Testis (tissue), 2 donors: ENCODE measurements at regions not wholly inside any gene's neighbourhood (a gene's known extent, or its start where the extent isn't known, plus 50 kb on each side); places are given as distances from the start of the nearest gene placed in this dataset.
"Not testable (repeated sequence)": the region's sequence is repeated elsewhere in the genome, so short reads cannot be mapped to it uniquely, and the experiment has no call there.

Source experiments
- DNase-seq: peaks from one replicate; pipeline ENCODE4 v3.0.0-alpha.2; 2019
- H3K27ac ChIP-seq, 2 donors: fragments of 200-600 bp; sonication (generic); one replicate each; pipeline ENCODE4 v1.5.1; 2019
- H3K27me3 ChIP-seq: fragments of 200-600 bp; sonication (generic); one replicate; pipeline ENCODE4 v1.5.1; 2019
- H3K36me3 ChIP-seq: fragments of 200-600 bp; sonication (generic); one replicate; pipeline ENCODE4 v1.5.1; 2017; ENCODE audit warnings: low read depth; ENCODE audit errors: missing control alignments
- H3K4me1 ChIP-seq: fragments of 200-600 bp; sonication (generic); one replicate; pipeline ENCODE4 v1.5.1; 2019
- H3K4me3 ChIP-seq, 2 donors: fragments of 200-600 bp; sonication (generic); one replicate each; pipeline ENCODE4 v1.5.1; 2017 to 2019
- H3K9me3 ChIP-seq: fragments of 200-600 bp; sonication (generic); one replicate; pipeline ENCODE4 v1.5.1; 2017
- POLR2A ChIP-seq: fragments of 450-650 bp; IDR thresholded peaks from one replicate; pipeline ENCODE4 v1.6.1; 2017; ENCODE audit warnings: antibody characterized with exemption, mild to moderate bottlenecking, moderate library complexity
- WGBS, 2 donors: methylation state at CpG; one replicate each; pipeline ENCODE4 v1.1.5; 2018; 5-methylcytosine and 5-hydroxymethylcytosine counted together
- intact Hi-C: fragments of 100-400 bp; cut with DNase I; formaldehyde crosslinking; loops from one replicate; pipeline ENCODE4 v1.15.1; 2023; ENCODE audit warnings: low total_unique reads
- TF ChIP-seq, protein P1 (sequence below), 3 experiments: fragments of 450-650 bp in 2 of 3; fragments of 200-600 bp in 1 of 3; sonication (generic) in 1 of 3; IDR thresholded peaks; one replicate each; pipeline ENCODE4 v1.5.1; 2016 to 2019; ENCODE audit warnings: antibody characterized with exemption in 3 of 3, mild to moderate bottlenecking in 2 of 3, moderate library complexity in 1 of 3

DNA sequence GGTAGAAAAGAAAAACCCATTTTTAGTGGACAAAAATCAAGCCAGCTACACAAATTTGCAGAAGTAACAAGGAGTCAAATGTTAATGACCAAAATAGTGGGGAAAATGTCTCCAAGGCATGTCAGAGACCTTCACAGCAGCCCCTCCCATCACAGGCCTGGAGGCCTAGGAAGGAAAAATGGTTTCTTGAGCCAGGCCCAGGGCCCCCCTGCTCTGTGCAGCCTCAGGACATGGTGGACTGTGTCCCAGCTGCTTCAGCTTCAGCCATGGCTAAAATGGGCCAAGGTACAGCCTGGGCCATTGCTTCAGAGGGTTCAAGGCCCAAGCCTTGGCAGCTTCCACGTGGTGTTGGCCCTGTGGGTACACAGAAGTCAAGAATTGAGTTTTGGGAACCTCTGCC is 82.5 kb upstream of the CLVS2 start:
- TF ChIP-seq POLR2A, result no peak
- TF ChIP-seq, protein P1, sequence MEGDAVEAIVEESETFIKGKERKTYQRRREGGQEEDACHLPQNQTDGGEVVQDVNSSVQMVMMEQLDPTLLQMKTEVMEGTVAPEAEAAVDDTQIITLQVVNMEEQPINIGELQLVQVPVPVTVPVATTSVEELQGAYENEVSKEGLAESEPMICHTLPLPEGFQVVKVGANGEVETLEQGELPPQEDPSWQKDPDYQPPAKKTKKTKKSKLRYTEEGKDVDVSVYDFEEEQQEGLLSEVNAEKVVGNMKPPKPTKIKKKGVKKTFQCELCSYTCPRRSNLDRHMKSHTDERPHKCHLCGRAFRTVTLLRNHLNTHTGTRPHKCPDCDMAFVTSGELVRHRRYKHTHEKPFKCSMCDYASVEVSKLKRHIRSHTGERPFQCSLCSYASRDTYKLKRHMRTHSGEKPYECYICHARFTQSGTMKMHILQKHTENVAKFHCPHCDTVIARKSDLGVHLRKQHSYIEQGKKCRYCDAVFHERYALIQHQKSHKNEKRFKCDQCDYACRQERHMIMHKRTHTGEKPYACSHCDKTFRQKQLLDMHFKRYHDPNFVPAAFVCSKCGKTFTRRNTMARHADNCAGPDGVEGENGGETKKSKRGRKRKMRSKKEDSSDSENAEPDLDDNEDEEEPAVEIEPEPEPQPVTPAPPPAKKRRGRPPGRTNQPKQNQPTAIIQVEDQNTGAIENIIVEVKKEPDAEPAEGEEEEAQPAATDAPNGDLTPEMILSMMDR (IDR thresholded peaks at IDR 0.05), result no peak
- no peaks in the 10 kb centered on the region for H3K4me1 ChIP-seq
- no peaks in the 10 kb centered on the region for H3K27me3 ChIP-seq
- H3K9me3 ChIP-seq, result no peaks in the 10 kb centered on the region
- 0 to 24% methylated on average over 1 of the region's 1 CpG for WGBS, 2 donors
- DNase-seq, result no peak
- H3K36me3 ChIP-seq, result no peaks in the 10 kb centered on the region
- intact Hi-C loops, result no loop called here
- H3K27ac ChIP-seq, result no peak overlapping the region
- H3K4me3 ChIP-seq, result no peak overlapping the region

DNA sequence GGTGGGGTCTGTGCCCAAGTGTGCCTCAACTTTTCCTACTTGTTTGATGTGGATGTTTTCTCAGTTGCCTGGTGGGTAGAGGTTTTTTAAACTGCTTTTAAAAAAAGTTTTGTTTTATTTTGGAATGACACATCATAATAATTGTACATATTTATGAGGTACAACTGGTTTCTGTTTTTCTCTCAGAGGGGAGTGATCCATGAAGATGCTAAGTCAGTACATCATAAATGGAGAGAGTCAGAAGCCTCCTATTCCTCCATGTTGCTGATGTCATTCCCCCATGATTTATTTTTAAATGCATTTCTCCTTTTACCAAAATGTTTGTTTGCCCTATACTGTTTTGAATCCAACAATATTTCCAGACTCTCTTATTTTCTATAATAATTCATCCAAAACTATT is 77.3 kb upstream of the CLVS2 start:
- TF ChIP-seq, protein P1 (IDR thresholded peaks at IDR 0.05), result no peak
- TF ChIP-seq POLR2A, result no peak
- Histone ChIP-seq H3K4me3 (no peak overlapping the region), H3K4me1 (no peaks in the 10 kb centered on the region), H3K36me3 (no peaks in the 10 kb centered on the region), H3K27ac (no peak overlapping the region), H3K9me3 (no peaks in the 10 kb centered on the region), H3K27me3 (no peaks in the 10 kb centered on the region)
- intact Hi-C loops, result no loop called here
- DNase-seq, result no peak

DNA sequence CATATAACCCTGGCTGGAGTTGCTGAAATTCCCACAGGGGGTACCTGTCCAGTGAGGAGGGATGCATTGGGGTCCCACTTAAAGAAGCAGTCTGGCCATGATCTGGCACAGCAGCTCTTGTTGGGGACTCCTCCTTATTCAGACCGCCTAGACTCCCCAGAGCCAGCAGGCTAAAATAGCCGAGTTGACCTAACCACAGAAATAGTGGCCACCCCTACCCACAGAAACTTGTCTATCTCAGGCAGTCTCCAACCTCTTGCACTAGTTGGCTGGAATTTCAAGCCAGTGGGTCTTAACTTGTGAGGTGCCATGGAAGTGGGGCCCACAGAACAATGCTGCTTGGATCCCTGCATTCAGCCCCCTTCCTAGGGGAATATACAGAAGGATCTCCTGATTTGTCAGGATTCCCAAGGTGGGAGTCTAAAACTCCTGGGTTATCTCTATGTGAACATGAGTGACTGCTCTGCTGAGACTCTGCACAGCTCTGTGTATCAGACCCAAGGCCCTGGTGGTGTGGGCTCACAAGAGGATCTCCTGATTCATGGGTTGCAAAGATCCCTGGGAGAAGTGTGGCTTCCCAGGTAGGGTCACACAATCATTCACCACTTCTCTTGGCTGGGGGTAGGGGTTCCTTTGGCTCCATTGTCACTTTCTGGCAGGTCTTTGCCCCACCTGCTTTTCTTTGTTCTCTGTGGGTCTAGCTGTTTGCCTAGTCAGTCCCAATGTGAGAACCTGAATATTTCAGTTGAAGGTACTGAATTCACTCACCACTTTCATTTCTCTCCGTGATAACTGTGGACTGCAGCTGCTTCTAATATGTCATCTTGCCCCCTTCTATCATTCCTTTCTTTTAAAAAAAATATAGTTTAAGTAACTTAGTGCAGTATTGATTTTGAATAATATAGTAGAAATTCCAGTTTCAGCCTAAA is 65.5 kb upstream of the CLVS2 start:
- 88% methylated on average over 2 to 3 of the region's 3 CpGs for WGBS, 2 donors

DNA sequence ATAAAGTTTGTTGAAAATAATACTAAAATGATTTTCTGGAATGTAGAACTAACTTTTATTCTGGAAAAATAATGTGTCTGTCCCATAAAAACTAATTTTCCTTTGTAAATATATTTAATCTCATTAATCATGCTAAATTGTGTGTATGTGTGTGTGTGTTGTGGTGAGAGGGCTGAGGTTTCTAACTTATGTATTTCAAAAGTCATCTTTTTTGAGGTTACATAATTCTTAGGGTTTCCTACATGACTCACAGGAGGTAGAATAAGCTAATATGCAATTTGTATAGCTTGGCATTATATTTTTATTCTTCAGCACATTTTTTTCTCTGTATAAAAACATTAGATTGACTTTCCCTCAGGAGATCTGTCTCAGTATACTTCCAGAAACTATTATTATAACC is 64.1 kb upstream of the CLVS2 start:
- no peak for DNase-seq
- intact Hi-C loops, result no loop called here
- Histone ChIP-seq H3K4me1 (no peaks in the 10 kb centered on the region), H3K36me3 (no peaks in the 10 kb centered on the region), H3K9me3 (no peaks in the 10 kb centered on the region), H3K27ac (no peak overlapping the region), H3K4me3 (no peak overlapping the region), H3K27me3 (no peaks in the 10 kb centered on the region)
- TF ChIP-seq POLR2A, result no peak
- TF ChIP-seq, protein P1 (IDR thresholded peaks at IDR 0.05), result no peak

More for the DNA sequence above, 65.5 kb upstream of the CLVS2 start:
- Histone ChIP-seq H3K27ac (no peak overlapping the region), H3K36me3 (no peaks in the 10 kb centered on the region), H3K9me3 (no peaks in the 10 kb centered on the region), H3K4me1 (no peaks in the 10 kb centered on the region), H3K27me3 (no peaks in the 10 kb centered on the region), H3K4me3 (no peak overlapping the region)
- TF ChIP-seq POLR2A, result no peak
- TF ChIP-seq, protein P1 (IDR thresholded peaks at IDR 0.05), result no peak
- intact Hi-C loops, result no loop called here
- DNase-seq, result no peak

DNA sequence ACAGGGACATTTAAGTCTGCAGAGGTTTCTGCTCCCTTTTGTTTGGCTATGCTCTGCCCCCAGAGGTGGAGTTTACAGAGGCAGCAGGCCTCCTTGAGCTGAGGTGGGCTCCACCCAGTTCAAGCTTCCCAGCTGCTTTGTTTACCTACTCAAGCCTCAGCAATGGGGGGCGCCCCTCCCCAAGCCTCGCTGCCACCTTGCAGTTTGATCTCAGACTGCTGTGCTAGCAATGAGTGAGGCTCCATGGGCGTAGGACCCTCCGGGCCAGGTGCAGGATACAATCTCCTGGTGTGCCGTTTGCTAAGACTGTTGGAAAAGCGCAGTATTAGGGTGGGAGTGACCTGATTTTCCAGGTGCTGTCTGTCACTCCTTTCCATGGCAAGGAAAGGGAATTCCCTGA is 51.1 kb upstream of the CLVS2 start:
- H3K36me3 ChIP-seq, intact Hi-C loops, H3K27me3 ChIP-seq, H3K4me3 ChIP-seq, H3K4me1 ChIP-seq, DNase-seq, H3K9me3 ChIP-seq, H3K27ac ChIP-seq: not testable (repeated sequence)
- 88% methylated on average over 4 to 6 of the region's 6 CpGs for WGBS, 2 donors
